ENCODE measurements at regions not wholly inside any gene's neighbourhood (a gene's known extent, or its start where the extent isn't known, plus 50 kb on each side); places are given as distances from the start of the nearest gene placed in this dataset.
A peak's percentile ranks its signal among the peaks of the same experiment; 100 is the strongest.

GRCh38 chr3:157916672-157917071, 189.5 kb downstream of the SHOX2 start:
- no peak overlapping the region for H3K27ac ChIP-seq (ENCODE audit: insufficient read depth, low read length)
- no peaks in the 10 kb centered on the region for H3K9me3 ChIP-seq (ENCODE audit: control insufficient read depth, insufficient read depth, low read depth, low read length)
- TF ChIP-seq CTCF (conservative IDR thresholded peaks at IDR 0.05 in 1 of 2, IDR thresholded peaks at IDR 0.05 in 1 of 2; ENCODE audit: low read depth in 1 of 2, low read length in 2 of 2): no peak
- no peak for TF ChIP-seq EZH2 (IDR thresholded peaks at IDR 0.05; ENCODE audit: low read length, missing control alignments)
- H2AFZ ChIP-seq (ENCODE audit: low read length): no peak overlapping the region
- H3K79me2 ChIP-seq (ENCODE audit: control insufficient read depth, insufficient read depth, low read length): no peaks in the 10 kb centered on the region
- H3K4me2 ChIP-seq (ENCODE audit: extremely low read depth, insufficient read depth, low read length): no peak overlapping the region
- H3K27me3 ChIP-seq (ENCODE audit: control insufficient read depth, insufficient read depth, low read length): no peaks in the 10 kb centered on the region
- H3K9ac ChIP-seq (ENCODE audit: insufficient read depth, low read length): no peak overlapping the region
- H4K20me1 ChIP-seq (ENCODE audit: control insufficient read depth, extremely low read depth, insufficient read depth, low read length): no peaks in the 10 kb centered on the region
- no peaks in the 10 kb centered on the region for H3K36me3 ChIP-seq (ENCODE audit: control insufficient read depth, insufficient read depth, low read length)
- no peaks in the 10 kb centered on the region for H3K4me1 ChIP-seq (ENCODE audit: control insufficient read depth, extremely low read depth, insufficient read depth, low read length)
- H3K4me3 ChIP-seq (replicated peaks in 1 of 4; ENCODE audit: control extremely low read depth in 1 of 4, insufficient read depth in 1 of 4, low read depth in 3 of 4, low read length in 4 of 4): no peak overlapping the region
- no peak for DNase-seq (ENCODE audit: low read depth in 2 of 2)

GRCh38 chr3:157914882-157915281, 191.3 kb downstream of the SHOX2 start:
- no peaks in the 10 kb centered on the region for H3K27me3 ChIP-seq (ENCODE audit: control insufficient read depth, insufficient read depth, low read length)
- H2AFZ ChIP-seq (ENCODE audit: low read length): no peak overlapping the region
- H3K9me3 ChIP-seq (ENCODE audit: control insufficient read depth, insufficient read depth, low read depth, low read length): no peaks in the 10 kb centered on the region
- no peaks in the 10 kb centered on the region for H3K4me1 ChIP-seq (ENCODE audit: control insufficient read depth, extremely low read depth, insufficient read depth, low read length)
- H3K79me2 ChIP-seq (ENCODE audit: control insufficient read depth, insufficient read depth, low read length): no peaks in the 10 kb centered on the region
- no peak overlapping the region for H3K27ac ChIP-seq (ENCODE audit: insufficient read depth, low read length)
- TF ChIP-seq CTCF (conservative IDR thresholded peaks at IDR 0.05 in 1 of 2, IDR thresholded peaks at IDR 0.05 in 1 of 2; ENCODE audit: low read depth in 1 of 2, low read length in 2 of 2) (no peak), EZH2 (IDR thresholded peaks at IDR 0.05; ENCODE audit: low read length, missing control alignments) (no peak)
- no peak overlapping the region for H3K4me2 ChIP-seq (ENCODE audit: extremely low read depth, insufficient read depth, low read length)
- DNase-seq (ENCODE audit: low read depth in 2 of 2): peak; percentile 2 to 4
- no peaks in the 10 kb centered on the region for H3K36me3 ChIP-seq (ENCODE audit: control insufficient read depth, insufficient read depth, low read length)
- H3K9ac ChIP-seq (ENCODE audit: insufficient read depth, low read length): no peak overlapping the region
- no peaks in the 10 kb centered on the region for H4K20me1 ChIP-seq (ENCODE audit: control insufficient read depth, extremely low read depth, insufficient read depth, low read length)
- no peak overlapping the region for H3K4me3 ChIP-seq (replicated peaks in 1 of 4; ENCODE audit: control extremely low read depth in 1 of 4, insufficient read depth in 1 of 4, low read depth in 3 of 4, low read length in 4 of 4)

- Histone ChIP-seq H3K4me3 (replicated peaks in 1 of 4; ENCODE audit: control extremely low read depth in 1 of 4, insufficient read depth in 1 of 4, low read depth in 3 of 4, low read length in 4 of 4) (no peak overlapping the region), H3K36me3 (ENCODE audit: control insufficient read depth, insufficient read depth, low read length) (no peaks in the 10 kb centered on the region), H3K27ac (ENCODE audit: insufficient read depth, low read length) (no peak overlapping the region), H3K27me3 (ENCODE audit: control insufficient read depth, insufficient read depth, low read length) (no peaks in the 10 kb centered on the region), H3K4me1 (ENCODE audit: control insufficient read depth, extremely low read depth, insufficient read depth, low read length) (no peaks in the 10 kb centered on the region), H3K9me3 (ENCODE audit: control insufficient read depth, insufficient read depth, low read depth, low read length) (no peaks in the 10 kb centered on the region), H2AFZ (ENCODE audit: low read length) (no peak overlapping the region), H3K4me2 (ENCODE audit: extremely low read depth, insufficient read depth, low read length) (no peak overlapping the region), H3K79me2 (ENCODE audit: control insufficient read depth, insufficient read depth, low read length) (no peaks in the 10 kb centered on the region), H3K9ac (ENCODE audit: insufficient read depth, low read length) (no peak overlapping the region), H4K20me1 (ENCODE audit: control insufficient read depth, extremely low read depth, insufficient read depth, low read length) (no peaks in the 10 kb centered on the region)
- TF ChIP-seq EZH2 (IDR thresholded peaks at IDR 0.05; ENCODE audit: low read length, missing control alignments) (no peak), CTCF (conservative IDR thresholded peaks at IDR 0.05 in 1 of 2, IDR thresholded peaks at IDR 0.05 in 1 of 2; ENCODE audit: low read depth in 1 of 2, low read length in 2 of 2) (no peak)
- DNase-seq (ENCODE audit: low read depth in 2 of 2): peak; percentile 2 to 75
These were observed 192.5 kb downstream of the SHOX2 start for GRCh38 chr3:157913741-157914150.
